ENCODE measurements at regions not wholly inside any gene's neighbourhood (a gene's known extent, or its start where the extent isn't known, plus 50 kb on each side); places are given as distances from the start of the nearest gene placed in this dataset.

GRCh38 chr10:22478555-22479334 is 133.4 kb downstream of the SPAG6 start:
- Histone ChIP-seq H3K27ac (no peak overlapping the region), H3K27me3 (replicated peaks in 1 of 7) (peaks cover 14 to 51% (median 43%) of the 10 kb centered on the region in 7 donors), H3K4me1 (peaks cover 11 to 38% (median 25%) of the 10 kb centered on the region in 6 donors), H3K36me3 (no peaks in the 10 kb centered on the region), H3K4me3 (no peak overlapping the region), H3K9me3 (no peaks in the 10 kb centered on the region)
- intact Hi-C loops (cut with DNase I; ENCODE audit: low total_unique reads) = no loop called here
- DNase-seq = no peak
- no peak for TF ChIP-seq POLR2A (IDR thresholded peaks at IDR 0.05)
- TF ChIP-seq CTCF (IDR thresholded peaks at IDR 0.05 in 8 of 11, conservative IDR thresholded peaks at IDR 0.05 in 3 of 11) = no peak
- TF ChIP-seq POLR2AphosphoS5 (IDR thresholded peaks at IDR 0.05) = no peak
- WGBS, 5 donors = 74 to 89% (median 77%) methylated on average over 5 to 8 of the region's 8 CpGs

- no peak overlapping the region for H3K4me3 ChIP-seq
- intact Hi-C loops (cut with DNase I; ENCODE audit: low total_unique reads) = no loop called here
- DNase-seq = no peak
- H3K27ac ChIP-seq = no peak overlapping the region
- H3K4me1 ChIP-seq = peaks cover 11 to 38% (median 25%) of the 10 kb centered on the region in 6 donors
- no peaks in the 10 kb centered on the region for H3K9me3 ChIP-seq
- no peak for TF ChIP-seq POLR2AphosphoS5 (IDR thresholded peaks at IDR 0.05)
- no peak for TF ChIP-seq POLR2A (IDR thresholded peaks at IDR 0.05)
- no peak for TF ChIP-seq CTCF (IDR thresholded peaks at IDR 0.05 in 8 of 11, conservative IDR thresholded peaks at IDR 0.05 in 3 of 11)
- H3K27me3 ChIP-seq (replicated peaks in 1 of 7) = peaks cover 9 to 44% (median 36%) of the 10 kb centered on the region in 7 donors
- 69 to 76% (median 72%) methylated on average over 4 of the region's 4 CpGs for WGBS, 5 donors
- H3K36me3 ChIP-seq = no peaks in the 10 kb centered on the region
These were observed 134.1 kb downstream of the SPAG6 start for GRCh38 chr10:22479419-22479818.

- no peaks in the 10 kb centered on the region for H3K36me3 ChIP-seq
- TF ChIP-seq CTCF (IDR thresholded peaks at IDR 0.05 in 8 of 11, conservative IDR thresholded peaks at IDR 0.05 in 3 of 11) (no peak), POLR2AphosphoS5 (IDR thresholded peaks at IDR 0.05) (no peak), POLR2A (IDR thresholded peaks at IDR 0.05) (no peak)
- H3K27me3 ChIP-seq (replicated peaks in 1 of 7) = peaks cover 3 to 28% (median 20%) of the 10 kb centered on the region in 7 donors
- WGBS, 5 donors = 94 to 98% (median 95%) methylated on average over 6 of the region's 6 CpGs
- H3K4me3 ChIP-seq = no peak overlapping the region
- intact Hi-C loops (cut with DNase I; ENCODE audit: low total_unique reads) = no loop called here
- no peak overlapping the region for H3K27ac ChIP-seq
- no peak for DNase-seq
- peaks cover 6 to 26% (median 14%) of the 10 kb centered on the region in 6 donors for H3K4me1 ChIP-seq
- no peaks in the 10 kb centered on the region for H3K9me3 ChIP-seq
These were observed 135.8 kb downstream of the SPAG6 start for GRCh38 chr10:22481106-22481505.

GRCh38 chr10:22481687-22482539 is 136.6 kb downstream of the SPAG6 start:
- DNase-seq = no peak
- H3K27ac ChIP-seq = no peak overlapping the region
- no peak overlapping the region for H3K4me3 ChIP-seq
- intact Hi-C loops (cut with DNase I; ENCODE audit: low total_unique reads) = no loop called here
- H3K4me1 ChIP-seq = peaks cover 0 to 18% (median 6%) of the 10 kb centered on the region in 6 donors
- no peaks in the 10 kb centered on the region for H3K9me3 ChIP-seq
- H3K27me3 ChIP-seq (replicated peaks in 1 of 7) = peaks cover 0 to 19% (median 12%) of the 10 kb centered on the region in 7 donors
- 61 to 75% (median 69%) methylated on average over 5 of the region's 5 CpGs for WGBS, 5 donors
- no peak for TF ChIP-seq POLR2A (IDR thresholded peaks at IDR 0.05)
- no peaks in the 10 kb centered on the region for H3K36me3 ChIP-seq

All from spleen (tissue), 11 donors.